Rectal smooth muscle tissue (tissue), 1 donor: ENCODE measurements at regions not wholly inside any gene's neighbourhood (a gene's known extent, or its start where the extent isn't known, plus 50 kb on each side); places are given as distances from the start of the nearest gene placed in this dataset.
"Not testable (repeated sequence)": the region's sequence is repeated elsewhere in the genome, so short reads cannot be mapped to it uniquely, and the experiment has no call there.

Experiments used
- H3K27ac ChIP-seq: one replicate; pipeline ENCODE4 v1.7.0; 2013; ENCODE audit warnings: low read depth, low read length, inconsistent platforms
- H3K27me3 ChIP-seq: one replicate; pipeline ENCODE4 v1.7.0; 2013; ENCODE audit warnings: low read length; ENCODE audit not compliant: control insufficient read depth, insufficient read depth
- H3K36me3 ChIP-seq: one replicate; pipeline ENCODE4 v1.7.0; 2013; ENCODE audit warnings: low read length; ENCODE audit not compliant: control insufficient read depth, insufficient read depth
- H3K4me1 ChIP-seq: one replicate; pipeline ENCODE4 v1.7.0; 2013; ENCODE audit warnings: low read length; ENCODE audit not compliant: control insufficient read depth, insufficient read depth
- H3K4me3 ChIP-seq: one replicate; pipeline ENCODE4 v1.7.0; 2013; ENCODE audit warnings: low read length
- H3K9ac ChIP-seq: one replicate; pipeline ENCODE4 v1.7.0; 2013; ENCODE audit warnings: low read length

GRCh38 chr4:138113819-138114400 lies 128.2 kb downstream of the SLC7A11 start:
- Histone ChIP-seq H3K27me3 (no peaks in the 10 kb centered on the region), H3K27ac (no peak overlapping the region), H3K36me3 (no peaks in the 10 kb centered on the region), H3K9ac (no peak overlapping the region), H3K4me1 (no peaks in the 10 kb centered on the region), H3K4me3 (no peak overlapping the region)

GRCh38 chr4:138112890-138113289 lies 129.3 kb downstream of the SLC7A11 start:
- not testable (repeated sequence) for H3K4me3 ChIP-seq, H3K36me3 ChIP-seq, H3K4me1 ChIP-seq, H3K27ac ChIP-seq, H3K27me3 ChIP-seq, H3K9ac ChIP-seq

DNA sequence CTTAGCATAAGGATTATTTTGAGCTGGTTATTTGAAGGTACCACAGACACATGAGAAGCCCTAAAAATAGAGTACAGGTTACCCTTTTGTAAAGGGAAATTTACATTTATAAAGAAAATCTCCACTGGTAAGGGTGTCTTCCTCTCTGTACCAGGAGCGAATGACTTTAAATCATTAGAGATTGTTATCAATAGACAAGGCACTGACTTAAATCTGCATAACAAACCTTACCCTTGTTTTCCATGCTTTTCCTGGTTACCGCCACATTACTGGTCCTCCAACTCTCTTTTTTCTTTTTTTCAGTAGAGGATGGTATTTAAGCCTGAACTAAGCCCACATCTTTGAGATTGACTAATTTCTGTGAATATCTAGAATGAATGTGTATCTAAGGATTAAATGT lies 129.8 kb downstream of the SLC7A11 start:
- no peak overlapping the region for H3K27ac ChIP-seq
- H3K4me3 ChIP-seq, result no peak overlapping the region
- no peaks in the 10 kb centered on the region for H3K4me1 ChIP-seq
- no peaks in the 10 kb centered on the region for H3K36me3 ChIP-seq
- H3K9ac ChIP-seq, result no peak overlapping the region
- no peaks in the 10 kb centered on the region for H3K27me3 ChIP-seq

GRCh38 chr4:138111462-138112000 lies 130.6 kb downstream of the SLC7A11 start:
- H3K4me1 ChIP-seq, result no peaks in the 10 kb centered on the region
- no peaks in the 10 kb centered on the region for H3K27me3 ChIP-seq
- no peaks in the 10 kb centered on the region for H3K36me3 ChIP-seq
- no peak overlapping the region for H3K4me3 ChIP-seq
- no peak overlapping the region for H3K27ac ChIP-seq
- H3K9ac ChIP-seq, result no peak overlapping the region

DNA sequence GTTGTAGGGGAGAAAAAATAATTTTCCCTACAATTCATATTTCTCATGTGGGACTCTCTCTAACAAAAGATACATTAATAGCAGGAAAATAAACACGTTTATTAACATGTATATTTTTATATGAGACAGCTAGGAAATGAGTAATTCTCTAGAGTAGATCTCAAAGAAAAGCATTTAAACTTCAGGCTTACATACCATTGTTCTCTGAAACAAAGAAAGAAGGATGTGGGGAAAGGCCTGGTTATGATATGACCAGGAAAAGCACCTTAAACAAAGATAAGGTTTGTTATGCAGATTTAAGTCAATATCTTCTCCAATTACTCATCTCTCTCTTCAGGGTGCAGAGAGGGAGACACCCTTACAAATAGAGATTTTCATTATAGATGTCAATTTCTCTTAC lies 131.3 kb downstream of the SLC7A11 start:
- no peaks in the 10 kb centered on the region for H3K4me1 ChIP-seq
- H3K27me3 ChIP-seq, result no peaks in the 10 kb centered on the region
- no peaks in the 10 kb centered on the region for H3K36me3 ChIP-seq
- H3K4me3 ChIP-seq, result no peak overlapping the region
- H3K9ac ChIP-seq, result no peak overlapping the region
- H3K27ac ChIP-seq, result no peak overlapping the region

DNA sequence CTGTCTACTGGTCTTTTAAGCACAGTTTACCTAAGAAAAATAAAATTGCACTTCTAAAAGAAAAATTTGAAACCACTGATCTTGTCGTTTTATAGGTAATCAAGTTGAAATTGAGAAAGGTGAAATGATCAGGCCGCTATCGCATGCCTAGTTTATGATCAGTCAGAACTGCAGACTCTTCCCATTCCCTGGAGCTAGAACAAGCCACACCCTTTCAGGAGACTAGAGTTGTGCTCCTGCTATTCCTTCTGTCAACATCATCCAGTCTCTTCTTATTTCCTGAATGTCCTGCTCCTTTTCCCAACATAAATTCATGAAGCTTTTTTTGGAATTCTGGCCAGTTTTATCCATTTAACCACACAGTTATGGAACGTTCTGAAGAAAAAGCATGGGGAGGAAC lies 135.1 kb downstream of the SLC7A11 start:
- Histone ChIP-seq H3K4me1 (no peaks in the 10 kb centered on the region), H3K9ac (no peak overlapping the region), H3K27me3 (no peaks in the 10 kb centered on the region), H3K27ac (no peak overlapping the region), H3K36me3 (no peaks in the 10 kb centered on the region), H3K4me3 (no peak overlapping the region)

GRCh38 chr4:138105331-138105730 lies 136.8 kb downstream of the SLC7A11 start:
- H3K36me3 ChIP-seq, result no peaks in the 10 kb centered on the region
- no peaks in the 10 kb centered on the region for H3K27me3 ChIP-seq

GRCh38 chr4:138104284-138104680 lies 137.9 kb downstream of the SLC7A11 start:
- H3K36me3 ChIP-seq, result no peaks in the 10 kb centered on the region
- H3K27ac ChIP-seq, result no peak overlapping the region
- H3K4me1 ChIP-seq, result no peaks in the 10 kb centered on the region
- no peak overlapping the region for H3K9ac ChIP-seq
- no peak overlapping the region for H3K4me3 ChIP-seq
- H3K27me3 ChIP-seq, result no peaks in the 10 kb centered on the region

More at GRCh38 chr4:138105331-138105730, 136.8 kb downstream of the SLC7A11 start:
- Histone ChIP-seq H3K27ac (no peak overlapping the region), H3K4me3 (no peak overlapping the region), H3K4me1 (no peaks in the 10 kb centered on the region), H3K9ac (no peak overlapping the region)

- Histone ChIP-seq H3K36me3 (no peaks in the 10 kb centered on the region), H3K9ac (no peak overlapping the region), H3K4me1 (no peaks in the 10 kb centered on the region), H3K27me3 (no peaks in the 10 kb centered on the region), H3K27ac (no peak overlapping the region), H3K4me3 (no peak overlapping the region)
These were observed 138.4 kb downstream of the SLC7A11 start for GRCh38 chr4:138103597-138104283.

DNA sequence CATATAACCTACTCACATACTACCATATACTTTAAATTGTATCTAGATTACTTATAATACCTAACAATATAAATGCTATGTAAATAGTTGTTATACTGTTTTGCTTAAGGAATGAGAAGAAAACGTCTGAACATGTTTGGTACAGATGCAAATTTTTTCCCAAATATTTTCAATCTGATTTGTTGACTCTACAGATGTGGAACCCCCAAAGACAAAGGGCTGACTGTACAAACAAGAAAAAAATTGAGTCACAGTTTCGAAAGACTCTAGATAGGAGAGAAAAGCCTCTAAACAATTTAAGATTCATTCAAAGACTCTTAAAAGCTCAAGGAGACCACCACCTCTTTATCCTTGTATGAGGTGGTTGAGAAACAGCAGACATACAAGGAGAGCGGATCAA lies 142.8 kb downstream of the SLC7A11 start:
- Histone ChIP-seq H3K27me3 (no peaks in the 10 kb centered on the region), H3K9ac (no peak overlapping the region), H3K4me3 (no peak overlapping the region), H3K4me1 (no peaks in the 10 kb centered on the region), H3K27ac (no peak overlapping the region), H3K36me3 (no peaks in the 10 kb centered on the region)

DNA sequence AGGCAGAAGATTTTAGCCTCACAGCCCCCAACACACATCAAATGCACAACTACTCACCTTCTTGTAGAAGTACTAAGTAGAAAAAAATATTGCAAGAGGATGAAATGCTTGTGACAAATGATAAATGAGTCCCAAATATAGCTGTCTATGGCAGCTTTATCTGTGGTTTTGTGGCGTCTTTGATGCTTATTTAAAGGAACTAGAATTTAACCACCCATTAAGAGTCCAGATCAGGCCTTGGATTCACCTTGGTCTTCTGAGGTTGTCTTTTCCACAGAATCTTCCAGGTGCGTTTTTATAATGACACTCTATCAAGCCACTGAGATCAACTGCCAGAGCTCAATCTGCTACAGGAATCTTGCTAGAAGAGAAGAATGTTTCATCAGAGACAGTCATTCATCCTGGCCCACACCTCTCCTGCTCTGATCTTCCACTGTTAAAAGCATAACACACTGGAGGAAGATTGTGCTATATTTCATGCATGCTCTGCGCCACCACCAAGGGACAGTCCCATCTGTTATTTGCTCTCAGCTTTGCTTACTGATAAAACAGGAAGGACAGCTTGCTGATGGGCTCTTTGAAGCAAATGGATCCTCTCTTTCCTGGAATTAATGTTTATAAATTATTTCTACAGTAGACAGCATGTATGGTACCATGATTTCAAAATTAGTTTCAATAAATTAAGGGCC lies 144.1 kb downstream of the SLC7A11 start:
- Histone ChIP-seq H3K36me3 (no peaks in the 10 kb centered on the region), H3K4me1 (no peaks in the 10 kb centered on the region), H3K27me3 (no peaks in the 10 kb centered on the region), H3K9ac (no peak overlapping the region), H3K4me3 (no peak overlapping the region), H3K27ac (no peak overlapping the region)

DNA sequence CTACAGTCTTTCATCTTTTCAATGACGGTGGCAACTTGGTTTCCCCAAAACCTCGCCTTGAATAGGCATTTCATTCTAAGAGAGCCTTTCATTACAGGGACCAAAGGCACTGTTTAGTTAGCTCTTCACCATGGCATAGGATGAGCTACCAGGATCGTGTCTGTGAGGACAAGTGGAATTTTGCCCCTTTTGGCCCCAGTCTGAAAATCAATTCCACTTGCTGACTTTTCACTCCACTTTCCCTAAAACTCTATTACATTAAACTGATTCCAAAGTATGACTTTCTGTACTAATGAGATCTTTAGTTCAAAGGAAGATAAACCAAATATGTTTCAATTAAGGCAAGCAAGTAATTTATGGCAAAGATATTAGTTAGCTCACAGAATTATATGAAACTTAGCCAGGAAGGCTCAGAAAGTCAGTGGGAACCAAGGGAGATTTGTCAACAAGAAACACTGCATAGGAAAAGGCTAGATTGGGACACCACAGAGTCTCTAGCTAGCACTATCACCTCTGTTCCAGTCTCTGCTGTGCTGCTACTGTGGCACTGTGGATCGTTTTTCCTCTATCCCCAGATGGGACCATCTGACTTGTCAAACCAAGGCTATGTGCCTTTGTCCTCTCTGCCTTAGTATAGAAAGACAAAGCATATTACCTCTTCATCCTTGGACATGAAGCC lies 145.6 kb downstream of the SLC7A11 start:
- Histone ChIP-seq H3K4me3 (no peak overlapping the region), H3K4me1 (no peaks in the 10 kb centered on the region), H3K27ac (no peak overlapping the region), H3K36me3 (no peaks in the 10 kb centered on the region), H3K9ac (no peak overlapping the region), H3K27me3 (no peaks in the 10 kb centered on the region)
